ENCODE measurements at regions not wholly inside any gene's neighbourhood (a gene's known extent, or its start where the extent isn't known, plus 50 kb on each side); places are given as distances from the start of the nearest gene placed in this dataset.

GRCh38 chr13:26896986-26897668 lies 136.5 kb upstream of the GPR12 start:
- H3K9me3 ChIP-seq (ENCODE audit: control insufficient read depth, low read length): no peaks in the 10 kb centered on the region
- no peak overlapping the region for H3K27ac ChIP-seq (ENCODE audit: low read depth in 1 of 2, low read length in 2 of 2)
- intact Hi-C loops (cut with DNase I): no loop called here
- DNase-seq (no peak), ATAC-seq (ENCODE audit: low FRiP score) (no peak)
- no peaks in the 10 kb centered on the region for H3K4me1 ChIP-seq (ENCODE audit: control insufficient read depth in 1 of 2, insufficient read depth in 2 of 2, low read length in 2 of 2)
- 50% methylated on average over 4 of the region's 4 CpGs for WGBS, 2 donors
- H3K4me3 ChIP-seq (ENCODE audit: low read length in 2 of 2): no peak overlapping the region
- H3K36me3 ChIP-seq (ENCODE audit: control insufficient read depth in 1 of 2, insufficient read depth in 2 of 2, low read length in 1 of 2): no peaks in the 10 kb centered on the region
- no peaks in the 10 kb centered on the region for H3K27me3 ChIP-seq (ENCODE audit: control insufficient read depth in 1 of 2, insufficient read depth in 2 of 2, low read length in 1 of 2)

DNA sequence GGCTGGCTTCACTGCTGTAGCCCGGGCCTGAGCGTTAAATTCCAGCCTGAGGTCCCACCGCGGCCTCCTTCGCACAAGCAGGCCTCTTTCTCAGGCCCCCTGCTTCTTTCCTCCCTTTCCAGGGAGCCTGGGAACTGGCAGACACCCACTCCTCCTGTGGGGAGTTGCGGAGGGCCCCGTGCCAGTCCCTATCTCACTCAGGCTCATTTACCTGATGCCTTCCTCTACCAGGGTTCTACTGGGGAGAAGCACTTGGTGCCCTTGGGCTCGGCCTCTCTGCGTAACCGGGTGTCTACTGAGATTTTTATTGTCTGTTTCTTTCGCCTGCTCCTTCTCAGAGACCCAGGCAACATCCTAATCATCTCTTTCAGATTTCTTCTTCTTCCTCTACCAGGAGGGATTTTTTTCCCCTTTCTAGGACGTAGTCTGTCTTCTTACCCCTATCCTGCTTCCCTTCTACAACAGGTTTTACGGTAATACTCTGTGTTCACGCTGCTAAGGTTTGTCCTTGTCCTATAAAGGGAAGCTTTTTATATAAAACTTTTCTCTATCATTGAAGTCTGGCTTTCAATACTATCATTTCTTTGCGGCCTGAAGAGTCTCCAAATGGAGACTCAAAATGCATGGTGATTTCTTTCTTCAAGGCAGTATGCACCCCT lies 135.4 kb upstream of the GPR12 start:
- no peak overlapping the region for H3K4me3 ChIP-seq (ENCODE audit: low read length in 2 of 2)
- no peak overlapping the region for H3K27ac ChIP-seq (ENCODE audit: low read depth in 1 of 2, low read length in 2 of 2)
- WGBS, 2 donors: 41 to 51% methylated on average over 15 of the region's 15 CpGs
- DNase-seq (no peak), ATAC-seq (ENCODE audit: low FRiP score) (no peak)
- H3K9me3 ChIP-seq (ENCODE audit: control insufficient read depth, low read length): no peaks in the 10 kb centered on the region
- no peaks in the 10 kb centered on the region for H3K27me3 ChIP-seq (ENCODE audit: control insufficient read depth in 1 of 2, insufficient read depth in 2 of 2, low read length in 1 of 2)
- no peaks in the 10 kb centered on the region for H3K4me1 ChIP-seq (ENCODE audit: control insufficient read depth in 1 of 2, insufficient read depth in 2 of 2, low read length in 2 of 2)
- intact Hi-C loops (cut with DNase I): no loop called here
- H3K36me3 ChIP-seq (ENCODE audit: control insufficient read depth in 1 of 2, insufficient read depth in 2 of 2, low read length in 1 of 2): no peaks in the 10 kb centered on the region

- Histone ChIP-seq H3K36me3 (ENCODE audit: control insufficient read depth in 1 of 2, insufficient read depth in 2 of 2, low read length in 1 of 2) (no peaks in the 10 kb centered on the region), H3K27me3 (ENCODE audit: control insufficient read depth in 1 of 2, insufficient read depth in 2 of 2, low read length in 1 of 2) (no peaks in the 10 kb centered on the region), H3K4me3 (ENCODE audit: low read length in 2 of 2) (no peak overlapping the region), H3K9me3 (ENCODE audit: control insufficient read depth, low read length) (no peaks in the 10 kb centered on the region), H3K27ac (ENCODE audit: low read depth in 1 of 2, low read length in 2 of 2) (no peak overlapping the region), H3K4me1 (ENCODE audit: control insufficient read depth in 1 of 2, insufficient read depth in 2 of 2, low read length in 2 of 2) (no peaks in the 10 kb centered on the region)
- WGBS, 2 donors: 28 to 31% methylated on average over 24 of the region's 24 CpGs
- DNase-seq (no peak), ATAC-seq (ENCODE audit: low FRiP score) (no peak)
- intact Hi-C loops (cut with DNase I): no loop called here
Measured at GRCh38 chr13:26895081-26895807, 134.7 kb upstream of the GPR12 start.

- Histone ChIP-seq H3K36me3 (ENCODE audit: control insufficient read depth in 1 of 2, insufficient read depth in 2 of 2, low read length in 1 of 2) (no peaks in the 10 kb centered on the region), H3K27ac (ENCODE audit: low read depth in 1 of 2, low read length in 2 of 2) (no peak overlapping the region), H3K9me3 (ENCODE audit: control insufficient read depth, low read length) (peaks cover 4% of the 10 kb centered on the region), H3K4me1 (ENCODE audit: control insufficient read depth in 1 of 2, insufficient read depth in 2 of 2, low read length in 2 of 2) (no peaks in the 10 kb centered on the region), H3K4me3 (ENCODE audit: low read length in 2 of 2) (no peak overlapping the region), H3K27me3 (ENCODE audit: control insufficient read depth in 1 of 2, insufficient read depth in 2 of 2, low read length in 1 of 2) (no peaks in the 10 kb centered on the region)
- intact Hi-C loops (cut with DNase I): no loop called here
- DNase-seq: no peak
- WGBS, 2 donors: 89 to 92% methylated on average over 7 of the region's 7 CpGs
- no peak for ATAC-seq (ENCODE audit: low FRiP score)
Measured at GRCh38 chr13:26888632-26889031, 128.0 kb upstream of the GPR12 start.

DNA sequence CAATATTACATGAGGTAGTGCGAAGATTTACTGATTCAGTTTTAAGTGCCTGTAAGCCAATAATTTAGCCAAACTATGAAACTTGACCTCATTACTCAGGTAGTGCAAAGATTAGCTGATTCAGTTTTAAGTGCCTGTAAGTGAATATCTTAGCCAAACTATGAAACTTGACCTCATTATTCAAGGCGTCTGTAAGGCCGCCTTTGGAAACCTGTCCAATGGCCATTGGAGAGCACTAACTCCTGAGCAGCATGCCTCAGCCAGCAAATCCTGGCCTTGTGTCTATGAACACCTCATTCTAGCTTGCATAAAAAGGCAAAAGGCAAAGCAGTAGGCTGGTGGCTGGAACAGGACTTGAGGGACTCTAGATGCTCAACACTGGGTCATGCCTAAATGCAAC lies 127.0 kb upstream of the GPR12 start:
- ATAC-seq (ENCODE audit: low FRiP score): no peak
- Histone ChIP-seq H3K4me1 (ENCODE audit: control insufficient read depth in 1 of 2, insufficient read depth in 2 of 2, low read length in 2 of 2) (no peaks in the 10 kb centered on the region), H3K27ac (ENCODE audit: low read depth in 1 of 2, low read length in 2 of 2) (no peak overlapping the region), H3K36me3 (ENCODE audit: control insufficient read depth in 1 of 2, insufficient read depth in 2 of 2, low read length in 1 of 2) (no peaks in the 10 kb centered on the region), H3K27me3 (ENCODE audit: control insufficient read depth in 1 of 2, insufficient read depth in 2 of 2, low read length in 1 of 2) (no peaks in the 10 kb centered on the region), H3K9me3 (ENCODE audit: control insufficient read depth, low read length) (peaks cover 4% of the 10 kb centered on the region), H3K4me3 (ENCODE audit: low read length in 2 of 2) (no peak overlapping the region)
- intact Hi-C loops (cut with DNase I): no loop called here
- WGBS, 2 donors: 67 to 85% methylated on average over 3 of the region's 3 CpGs
- DNase-seq: no peak

DNA sequence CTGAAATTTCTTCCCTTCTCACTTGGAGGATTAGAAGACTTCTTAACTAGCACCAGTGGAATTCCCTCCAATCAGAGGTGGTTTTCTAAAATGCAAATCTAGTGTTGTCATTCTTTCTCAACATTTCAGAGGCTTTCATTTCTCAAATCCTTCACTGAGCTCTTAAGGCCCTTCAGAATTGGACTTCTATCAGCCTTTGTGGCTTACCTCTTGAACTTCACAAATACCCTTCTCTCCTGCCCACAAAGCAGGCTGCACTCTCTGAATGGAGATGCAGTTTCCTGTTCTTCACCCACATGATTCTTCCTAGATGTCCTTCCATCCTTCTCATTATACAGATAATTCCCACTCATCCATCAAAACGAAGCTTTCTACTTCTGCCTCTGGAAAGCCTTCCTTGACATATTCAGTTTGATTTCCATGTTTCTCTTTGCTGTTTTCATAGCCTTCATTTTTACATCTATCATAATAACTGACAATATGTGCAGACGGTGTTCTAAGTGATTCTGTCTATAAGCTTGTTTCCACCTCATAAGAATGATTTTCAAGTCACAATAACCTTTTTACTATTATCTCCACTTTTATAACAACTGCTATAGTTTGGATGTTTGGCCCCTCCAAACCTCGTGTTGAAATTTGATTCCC lies 123.1 kb upstream of the GPR12 start:
- ATAC-seq (ENCODE audit: low FRiP score): no peak
- peaks cover 4% of the 10 kb centered on the region for H3K9me3 ChIP-seq (ENCODE audit: control insufficient read depth, low read length)
- no peaks in the 10 kb centered on the region for H3K4me1 ChIP-seq (ENCODE audit: control insufficient read depth in 1 of 2, insufficient read depth in 2 of 2, low read length in 2 of 2)
- no peaks in the 10 kb centered on the region for H3K27me3 ChIP-seq (ENCODE audit: control insufficient read depth in 1 of 2, insufficient read depth in 2 of 2, low read length in 1 of 2)
- no peak overlapping the region for H3K27ac ChIP-seq (ENCODE audit: low read depth in 1 of 2, low read length in 2 of 2)
- no peak for DNase-seq
- H3K4me3 ChIP-seq (ENCODE audit: low read length in 2 of 2): no peak overlapping the region
- intact Hi-C loops (cut with DNase I): no loop called here
- 53% methylated on average over 3 of the region's 3 CpGs for WGBS, 2 donors
- no peaks in the 10 kb centered on the region for H3K36me3 ChIP-seq (ENCODE audit: control insufficient read depth in 1 of 2, insufficient read depth in 2 of 2, low read length in 1 of 2)

- no peaks in the 10 kb centered on the region for H3K36me3 ChIP-seq (ENCODE audit: control insufficient read depth in 1 of 2, insufficient read depth in 2 of 2, low read length in 1 of 2)
- intact Hi-C loops (cut with DNase I): no loop called here
- no peaks in the 10 kb centered on the region for H3K27me3 ChIP-seq (ENCODE audit: control insufficient read depth in 1 of 2, insufficient read depth in 2 of 2, low read length in 1 of 2)
- no peak overlapping the region for H3K4me3 ChIP-seq (ENCODE audit: low read length in 2 of 2)
- ATAC-seq (ENCODE audit: low FRiP score) (no peak), DNase-seq (no peak)
- 87 to 91% methylated on average over 7 of the region's 7 CpGs for WGBS, 2 donors
- no peaks in the 10 kb centered on the region for H3K4me1 ChIP-seq (ENCODE audit: control insufficient read depth in 1 of 2, insufficient read depth in 2 of 2, low read length in 2 of 2)
- H3K9me3 ChIP-seq (ENCODE audit: control insufficient read depth, low read length): peaks cover 9% of the 10 kb centered on the region
- H3K27ac ChIP-seq (ENCODE audit: low read depth in 1 of 2, low read length in 2 of 2): no peak overlapping the region
Measured at GRCh38 chr13:26882731-26883130, 122.1 kb upstream of the GPR12 start.

- no peak for ATAC-seq (ENCODE audit: low FRiP score)
- 11 to 13% methylated on average over 6 of the region's 6 CpGs for WGBS, 2 donors
- Histone ChIP-seq H3K4me1 (ENCODE audit: control insufficient read depth in 1 of 2, insufficient read depth in 2 of 2, low read length in 2 of 2) (no peaks in the 10 kb centered on the region), H3K36me3 (ENCODE audit: control insufficient read depth in 1 of 2, insufficient read depth in 2 of 2, low read length in 1 of 2) (no peaks in the 10 kb centered on the region), H3K27me3 (ENCODE audit: control insufficient read depth in 1 of 2, insufficient read depth in 2 of 2, low read length in 1 of 2) (no peaks in the 10 kb centered on the region), H3K4me3 (ENCODE audit: low read length in 2 of 2) (no peak overlapping the region), H3K9me3 (ENCODE audit: control insufficient read depth, low read length) (peaks cover 9% of the 10 kb centered on the region), H3K27ac (ENCODE audit: low read depth in 1 of 2, low read length in 2 of 2) (no peak overlapping the region)
- intact Hi-C loops (cut with DNase I): no loop called here
- no peak for DNase-seq
Measured at GRCh38 chr13:26881154-26881553, 120.6 kb upstream of the GPR12 start.

Data from aorta (tissue), 5 donors.